LNCAP (cell line): ENCODE measurements at regions not wholly inside any gene's neighbourhood (a gene's known extent, or its start where the extent isn't known, plus 50 kb on each side); places are given as distances from the start of the nearest gene placed in this dataset.

ENCODE experiments used
- CTCF ChIP-seq: fragments of 450-650 bp; IDR thresholded peaks from 2 replicates; pipeline ENCODE4 v1.5.1; 2017; ENCODE audit warnings: mild to moderate bottlenecking

DNA sequence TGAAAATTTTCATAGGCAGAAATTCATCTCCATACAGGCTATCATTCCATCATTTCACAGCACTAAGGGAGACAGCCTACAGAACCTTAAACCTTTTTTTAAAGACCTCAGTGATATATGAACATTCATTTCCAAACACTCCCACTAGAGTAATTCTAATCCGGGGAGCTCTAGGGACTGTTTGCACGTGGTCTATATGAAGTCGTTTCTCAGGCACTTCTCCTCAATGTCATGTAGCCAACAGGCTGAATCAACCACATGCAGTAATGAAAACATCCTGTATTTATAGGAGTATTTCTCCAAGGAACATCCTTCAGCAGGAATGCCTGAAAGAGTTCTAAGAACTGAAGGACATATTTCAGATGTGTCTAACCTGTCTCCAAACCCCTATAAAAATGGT, 97.3 kb upstream of the CREB1 start:
- no peak for TF ChIP-seq CTCF

GRCh38 chr2:207434306-207434705, 95.5 kb upstream of the CREB1 start:
- no peak for TF ChIP-seq CTCF

GRCh38 chr2:207434899-207435465, 94.8 kb upstream of the CREB1 start:
- no peak for TF ChIP-seq CTCF

GRCh38 chr2:207437136-207437523, 92.6 kb upstream of the CREB1 start:
- TF ChIP-seq CTCF = no peak

DNA sequence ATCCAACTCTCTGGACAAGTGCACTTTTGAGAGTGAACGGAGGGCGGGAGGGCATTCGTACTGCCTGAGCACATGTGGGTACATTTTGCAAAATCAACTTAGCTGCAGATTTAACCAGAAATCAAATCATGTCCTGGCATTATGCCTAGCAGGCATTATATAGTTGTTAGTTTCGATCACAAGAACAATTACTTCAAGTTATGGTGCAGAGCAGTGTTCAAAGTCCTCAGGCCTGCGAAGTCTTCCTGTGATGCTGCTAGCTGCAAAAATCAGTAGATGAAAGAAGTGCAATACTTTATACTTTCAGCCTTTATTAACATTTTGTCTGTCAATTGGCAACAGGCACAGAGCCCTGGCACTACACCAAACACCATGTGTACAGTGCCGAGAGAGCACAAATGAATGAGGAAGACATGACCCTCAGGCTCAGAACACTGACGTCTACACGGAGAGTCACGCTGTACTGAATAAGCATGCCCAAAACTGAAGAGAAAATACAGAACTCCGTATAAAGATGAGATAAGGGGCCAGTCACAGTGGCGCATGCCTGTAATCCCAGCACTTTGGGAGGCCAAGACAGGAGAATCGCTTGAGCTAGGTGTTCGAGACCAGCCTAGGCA, 92.1 kb upstream of the CREB1 start:
- no peak for TF ChIP-seq CTCF

DNA sequence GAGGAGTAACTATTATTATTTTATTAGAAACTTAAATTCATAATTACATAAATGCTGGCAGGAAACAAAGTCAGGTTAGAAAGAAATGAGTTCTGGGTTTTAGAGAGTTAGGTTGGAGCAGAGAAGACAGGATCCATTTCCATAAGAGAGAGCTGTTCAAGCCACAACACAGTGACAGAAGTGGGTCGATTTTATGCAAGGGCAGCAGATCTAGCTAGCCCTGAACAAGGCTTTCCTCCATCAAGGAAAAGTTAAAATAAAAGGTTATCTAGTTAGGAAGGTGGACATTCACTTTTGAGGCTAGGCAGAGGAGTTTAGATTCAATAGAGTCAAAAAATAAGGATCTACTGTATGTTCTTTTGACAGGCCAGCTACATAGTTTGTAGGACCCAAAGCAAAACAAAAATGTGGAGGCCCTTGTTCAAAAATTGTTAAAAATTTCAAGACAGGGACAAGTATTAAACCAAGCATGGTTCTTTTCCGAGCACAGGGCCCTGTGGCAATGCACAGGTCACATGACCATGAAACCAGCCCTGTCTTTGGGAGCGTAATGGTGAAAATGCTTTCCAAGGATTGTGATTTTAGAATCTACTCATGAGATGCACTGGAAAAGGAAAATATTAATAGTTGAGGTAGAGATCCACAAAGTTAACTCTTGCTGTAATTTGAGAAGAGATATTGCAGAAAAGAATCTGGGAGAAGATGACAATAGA, 91.2 kb upstream of the CREB1 start:
- TF ChIP-seq CTCF = no peak

DNA sequence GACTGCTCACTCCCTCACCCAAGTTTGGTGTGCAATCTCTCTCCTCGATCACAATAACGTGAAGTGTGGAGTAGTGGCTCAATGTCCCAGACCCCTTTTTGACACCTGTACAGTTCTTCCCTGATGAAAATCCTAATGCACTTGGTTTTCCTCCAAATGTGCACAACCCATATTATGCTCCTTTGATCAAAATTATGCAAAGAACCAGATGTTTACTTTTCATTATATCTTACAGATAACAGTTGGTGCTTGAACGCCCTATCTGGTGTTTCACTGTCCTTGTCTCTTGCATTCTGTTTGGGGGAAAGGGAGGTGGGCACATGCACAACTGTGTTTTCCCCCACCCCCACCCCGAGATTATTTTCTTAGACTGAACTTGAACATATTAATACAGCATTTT, 85.0 kb upstream of the CREB1 start:
- TF ChIP-seq CTCF = no peak
